ENCODE measurements at regions not wholly inside any gene's neighbourhood (a gene's known extent, or its start where the extent isn't known, plus 50 kb on each side); places are given as distances from the start of the nearest gene placed in this dataset.

- no peak for TF ChIP-seq CTCF (IDR thresholded peaks at IDR 0.05)
- no peak for TF ChIP-seq POLR2A (IDR thresholded peaks at IDR 0.05)
Measured at GRCh38 chr21:41074396-41075184, 93.4 kb upstream of the BACE2 start.

All from testis (tissue), 2 donors.